ENCODE measurements at regions not wholly inside any gene's neighbourhood (a gene's known extent, or its start where the extent isn't known, plus 50 kb on each side); places are given as distances from the start of the nearest gene placed in this dataset.

- no peak for TF ChIP-seq POLR2A (IDR thresholded peaks at IDR 0.05)
- TF ChIP-seq CTCF (IDR thresholded peaks at IDR 0.05) = peak; percentile 49 to 89 (median 70)
Observed at GRCh38 chr5:18393565-18394442, 759.5 kb downstream of the TAF11L14 start.
